Ovary (tissue), 7 donors: ENCODE measurements at regions not wholly inside any gene's neighbourhood (a gene's known extent, or its start where the extent isn't known, plus 50 kb on each side); places are given as distances from the start of the nearest gene placed in this dataset.

Experiments
- DNase-seq, 5 donors: peaks; one replicate each; pipeline ENCODE4 v3.0.0-alpha.2; 2019 to 2020
- H3K27ac ChIP-seq, 2 donors: fragments of 200-600 bp; one replicate each; pipeline versions ENCODE4 v1.5.1 to v1.8.0; 2019 to 2022
- H3K27me3 ChIP-seq: fragments of 200-600 bp; one replicate; pipeline ENCODE4 v1.8.0; 2022
- H3K36me3 ChIP-seq: fragments of 200-600 bp; sonication (generic); one replicate; pipeline ENCODE4 v1.5.1; 2019
- H3K4me1 ChIP-seq: one replicate; pipeline ENCODE4 v1.8.1; 2013; ENCODE audit warnings: mild to moderate bottlenecking, moderate library complexity; ENCODE audit not compliant: insufficient read depth
- H3K4me3 ChIP-seq: fragments of 200-600 bp; sonication (generic); one replicate; pipeline ENCODE4 v1.5.1; 2017
- H3K9me3 ChIP-seq, 2 donors: fragments of 200-600 bp in 1 of 2; sonication (generic) in 1 of 2; one replicate each; pipeline versions ENCODE4 v1.5.1 to v1.8.1; 2013 to 2019; ENCODE audit warnings: mild to moderate bottlenecking in 1 of 2, moderate library complexity in 1 of 2
- CTCF ChIP-seq, 3 donors: fragments of 450-650 bp in 2 of 3; fragments of 200-600 bp in 1 of 3; IDR thresholded peaks; one replicate each; pipeline versions ENCODE4 v1.5.1 to v1.8.0; 2016 to 2022; ENCODE audit warnings: antibody characterized with exemption in 3 of 3, mild to moderate bottlenecking in 1 of 3
- EP300 ChIP-seq: sonication (generic); formaldehyde crosslinking; IDR thresholded peaks from one replicate; pipeline ENCODE4 v1.6.1; 2017; ENCODE audit warnings: antibody characterized with exemption
- POLR2A ChIP-seq: fragments of 450-650 bp; IDR thresholded peaks from one replicate; pipeline ENCODE4 v1.6.1; 2017; ENCODE audit warnings: antibody characterized with exemption, mild to moderate bottlenecking, moderate library complexity
- WGBS, 3 donors: extraction: QIAGEN DNeasy Blood & Tissue Kit in 1 of 3; methylation state at CpG; one replicate each; pipeline versions ENCODE4 v1.1.5 to v1.1.7; 2013 to 2017; 5-methylcytosine and 5-hydroxymethylcytosine counted together
- intact Hi-C, 4 donors: fragments of 100-400 bp; cut with DNase I; formaldehyde crosslinking; loops; one replicate each; pipeline versions ENCODE4 v1.11.0 to v1.15.1; 2022 to 2023
- donor health status: DM: no; HTN: no; CAD: no; lungs with moderate emphysema.
- donor health status: DM: no; HTN: no; CAD: no.
- donor health status: Bipolar disorder and iron deficiency.
- donor health status: DM: no; HTN: no; CAD: no.
- donor health status: DM: yes; HTN: yes; CAD: no.

GRCh38 chrX:143935601-143936000, 51.7 kb downstream of the UBE2NL start:
- 74 to 86% (median 77%) methylated on average over 3 of the region's 3 CpGs for WGBS, 3 donors
- DNase-seq, result no peak
- TF ChIP-seq POLR2A, result no peak
- TF ChIP-seq EP300, result no peak
- no peak for TF ChIP-seq CTCF (IDR thresholded peaks at IDR 0.05)

GRCh38 chrX:143940119-143940518, 56.2 kb downstream of the UBE2NL start:
- no peaks in the 10 kb centered on the region for H3K9me3 ChIP-seq
- WGBS, 3 donors, result 54 to 57% (median 56%) methylated on average over 5 of the region's 5 CpGs
- intact Hi-C loops, result no loop called here
- TF ChIP-seq POLR2A (no peak), CTCF (IDR thresholded peaks at IDR 0.05) (no peak), EP300 (no peak)
- H3K27ac ChIP-seq, result no peak overlapping the region
- H3K4me1 ChIP-seq, result no peaks in the 10 kb centered on the region
- DNase-seq, result no peak
- no peaks in the 10 kb centered on the region for H3K27me3 ChIP-seq
- no peak overlapping the region for H3K4me3 ChIP-seq
- no peaks in the 10 kb centered on the region for H3K36me3 ChIP-seq

More at GRCh38 chrX:143935601-143936000, 51.7 kb downstream of the UBE2NL start:
- no peaks in the 10 kb centered on the region for H3K9me3 ChIP-seq
- H3K27me3 ChIP-seq, result no peaks in the 10 kb centered on the region
- H3K27ac ChIP-seq, result no peak overlapping the region
- no peak overlapping the region for H3K4me3 ChIP-seq
- no peaks in the 10 kb centered on the region for H3K4me1 ChIP-seq
- H3K36me3 ChIP-seq, result no peaks in the 10 kb centered on the region
- intact Hi-C loops, result no loop called here

GRCh38 chrX:143945171-143945570, 61.3 kb downstream of the UBE2NL start:
- Histone ChIP-seq H3K4me3 (no peak overlapping the region), H3K36me3 (no peaks in the 10 kb centered on the region), H3K9me3 (no peaks in the 10 kb centered on the region), H3K27me3 (no peaks in the 10 kb centered on the region), H3K4me1 (no peaks in the 10 kb centered on the region), H3K27ac (no peak overlapping the region)
- WGBS, 3 donors, result 52 to 60% (median 58%) methylated on average over 2 of the region's 2 CpGs
- DNase-seq, result no peak
- no peak for TF ChIP-seq EP300
- TF ChIP-seq CTCF (IDR thresholded peaks at IDR 0.05), result no peak
- TF ChIP-seq POLR2A, result no peak
- intact Hi-C loops, result no loop called here

GRCh38 chrX:143964549-143964948, 80.7 kb downstream of the UBE2NL start:
- no peaks in the 10 kb centered on the region for H3K36me3 ChIP-seq
- H3K4me3 ChIP-seq, result no peak overlapping the region
- H3K27me3 ChIP-seq, result no peaks in the 10 kb centered on the region
- TF ChIP-seq CTCF (IDR thresholded peaks at IDR 0.05), result no peak
- TF ChIP-seq EP300, result no peak
- no peak for TF ChIP-seq POLR2A
- intact Hi-C loops, result no loop called here
- H3K4me1 ChIP-seq, result no peaks in the 10 kb centered on the region
- WGBS, 3 donors, result 63 to 72% (median 67%) methylated on average over 6 of the region's 6 CpGs
- H3K9me3 ChIP-seq, result no peaks in the 10 kb centered on the region
- no peak for DNase-seq
- H3K27ac ChIP-seq, result no peak overlapping the region

DNA sequence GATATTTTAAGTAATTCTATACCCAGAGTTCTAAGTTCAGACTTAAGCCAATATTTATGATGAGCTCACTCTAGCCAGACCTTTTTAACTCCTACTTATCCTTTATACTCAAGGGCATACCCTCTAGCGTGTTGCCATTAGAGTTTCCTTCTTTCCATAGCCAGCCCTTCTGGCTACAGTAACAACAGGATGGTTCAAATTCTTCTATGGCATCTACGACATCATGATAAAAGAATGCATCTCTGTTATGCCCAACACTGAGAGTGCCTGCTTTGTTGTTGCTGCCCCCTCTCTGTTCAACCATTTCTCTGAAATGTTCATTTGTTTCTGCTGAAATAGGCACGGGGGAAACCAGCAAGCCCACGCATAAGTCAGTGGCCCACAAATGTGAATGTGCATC, 104.5 kb downstream of the UBE2NL start:
- DNase-seq, result no peak
- WGBS, 3 donors, result 48 to 62% (median 58%) methylated on average over 4 of the region's 4 CpGs
- no peak overlapping the region for H3K4me3 ChIP-seq

More for the DNA sequence above, 104.5 kb downstream of the UBE2NL start:
- Histone ChIP-seq H3K27me3 (no peaks in the 10 kb centered on the region), H3K9me3 (no peaks in the 10 kb centered on the region), H3K27ac (no peak overlapping the region), H3K4me1 (no peaks in the 10 kb centered on the region), H3K36me3 (no peaks in the 10 kb centered on the region)
- TF ChIP-seq CTCF (IDR thresholded peaks at IDR 0.05) (no peak), EP300 (no peak), POLR2A (no peak)
- intact Hi-C loops, result no loop called here
